ENCODE measurements at regions not wholly inside any gene's neighbourhood (a gene's known extent, or its start where the extent isn't known, plus 50 kb on each side); places are given as distances from the start of the nearest gene placed in this dataset.
A peak's percentile ranks its signal among the peaks of the same experiment; 100 is the strongest.

DNA sequence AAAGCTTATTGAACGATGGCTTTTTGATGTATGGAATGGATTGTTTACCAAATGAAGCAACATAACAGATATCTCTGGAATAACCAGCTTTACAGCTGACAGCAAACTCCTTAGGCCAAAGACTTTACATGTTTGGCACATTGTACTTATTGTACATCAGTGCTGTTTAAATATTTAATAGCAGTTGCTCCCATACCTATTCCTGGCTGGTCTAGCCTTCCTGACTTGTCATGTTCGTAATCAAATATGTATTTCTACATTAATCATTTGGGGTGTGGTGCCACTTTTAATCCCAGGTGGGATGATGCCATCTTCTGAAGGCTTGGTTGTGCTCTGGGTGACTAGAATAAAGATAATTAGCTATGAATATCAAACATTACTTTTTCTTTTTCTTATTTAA, 67.4 kb upstream of the FRY start:
- Histone ChIP-seq H3K36me3 (ENCODE audit: low read depth) (no peaks in the 10 kb centered on the region), H3K4me1 (ENCODE audit: low read depth) (no peaks in the 10 kb centered on the region), H3K9me3 (no peaks in the 10 kb centered on the region), H3K4me3 (no peak overlapping the region)
- TF ChIP-seq, protein P1, sequence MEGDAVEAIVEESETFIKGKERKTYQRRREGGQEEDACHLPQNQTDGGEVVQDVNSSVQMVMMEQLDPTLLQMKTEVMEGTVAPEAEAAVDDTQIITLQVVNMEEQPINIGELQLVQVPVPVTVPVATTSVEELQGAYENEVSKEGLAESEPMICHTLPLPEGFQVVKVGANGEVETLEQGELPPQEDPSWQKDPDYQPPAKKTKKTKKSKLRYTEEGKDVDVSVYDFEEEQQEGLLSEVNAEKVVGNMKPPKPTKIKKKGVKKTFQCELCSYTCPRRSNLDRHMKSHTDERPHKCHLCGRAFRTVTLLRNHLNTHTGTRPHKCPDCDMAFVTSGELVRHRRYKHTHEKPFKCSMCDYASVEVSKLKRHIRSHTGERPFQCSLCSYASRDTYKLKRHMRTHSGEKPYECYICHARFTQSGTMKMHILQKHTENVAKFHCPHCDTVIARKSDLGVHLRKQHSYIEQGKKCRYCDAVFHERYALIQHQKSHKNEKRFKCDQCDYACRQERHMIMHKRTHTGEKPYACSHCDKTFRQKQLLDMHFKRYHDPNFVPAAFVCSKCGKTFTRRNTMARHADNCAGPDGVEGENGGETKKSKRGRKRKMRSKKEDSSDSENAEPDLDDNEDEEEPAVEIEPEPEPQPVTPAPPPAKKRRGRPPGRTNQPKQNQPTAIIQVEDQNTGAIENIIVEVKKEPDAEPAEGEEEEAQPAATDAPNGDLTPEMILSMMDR (IDR thresholded peaks at IDR 0.05), result no peak
- no peak for DNase-seq
- no peak for ATAC-seq
- intact Hi-C loops (cut with DNase I, micrococcal nuclease), result no loop called here

DNA sequence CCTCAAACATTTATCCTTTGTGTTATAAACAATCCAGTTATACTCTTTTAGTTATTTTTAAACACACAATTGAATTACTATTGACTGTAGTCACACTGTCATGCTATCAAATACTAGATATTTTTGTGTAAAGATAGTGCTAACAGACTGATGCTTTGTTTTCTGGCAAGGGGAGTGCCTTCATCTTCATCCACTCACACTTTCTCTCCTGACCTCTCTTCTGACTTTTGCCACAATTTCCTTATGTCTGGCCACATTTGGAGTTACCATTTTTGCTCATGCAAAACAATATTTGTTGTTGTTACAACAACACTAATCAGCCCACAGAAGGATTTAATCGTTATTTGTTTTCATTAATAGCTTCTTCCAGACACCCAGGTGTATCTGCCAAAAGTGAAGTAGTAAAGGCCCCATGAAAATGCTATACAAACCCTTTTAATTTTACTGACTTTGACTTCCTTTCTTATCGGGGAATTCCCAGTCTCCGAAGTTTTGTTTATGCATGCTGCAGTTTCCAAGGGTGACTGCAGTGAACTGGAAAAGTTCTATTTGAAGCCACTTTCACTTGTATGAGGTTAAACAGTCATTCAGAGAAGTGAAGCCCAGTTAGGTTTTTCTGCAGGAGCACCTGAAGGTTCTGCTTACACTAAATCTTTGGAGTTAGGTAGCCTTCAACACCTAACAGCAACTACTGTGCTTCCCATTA, 66.1 kb upstream of the FRY start:
- TF ChIP-seq, protein P1 (IDR thresholded peaks at IDR 0.05), result no peak
- no peaks in the 10 kb centered on the region for H3K36me3 ChIP-seq (ENCODE audit: low read depth)
- H3K4me1 ChIP-seq (ENCODE audit: low read depth), result no peaks in the 10 kb centered on the region
- H3K4me3 ChIP-seq, result no peak overlapping the region
- H3K9me3 ChIP-seq, result no peaks in the 10 kb centered on the region
- DNase-seq (no peak), ATAC-seq (peak; percentile 72)
- intact Hi-C loops (cut with DNase I, micrococcal nuclease), result no loop called here

DNA sequence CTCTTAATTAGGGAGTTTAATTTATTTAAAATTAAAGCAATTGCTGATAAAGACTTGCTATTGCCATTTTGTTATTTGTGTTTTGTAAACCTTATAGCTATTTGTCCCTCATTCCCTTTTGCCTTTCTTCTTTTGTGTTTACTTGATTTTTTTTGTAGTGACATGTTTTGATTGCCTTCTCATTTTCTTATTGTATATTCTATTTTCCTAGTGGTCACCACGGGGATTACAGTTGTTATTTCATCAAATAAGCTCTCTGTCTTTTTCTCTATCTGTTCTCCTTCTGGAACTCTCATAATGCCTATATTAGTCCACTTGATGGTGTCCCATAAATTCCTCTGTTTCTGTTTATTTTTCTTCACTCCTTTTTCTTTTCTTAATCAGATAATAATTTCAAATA, 64.4 kb upstream of the FRY start:
- intact Hi-C loops (cut with DNase I, micrococcal nuclease), result no loop called here
- no peak overlapping the region for H3K4me3 ChIP-seq

DNA sequence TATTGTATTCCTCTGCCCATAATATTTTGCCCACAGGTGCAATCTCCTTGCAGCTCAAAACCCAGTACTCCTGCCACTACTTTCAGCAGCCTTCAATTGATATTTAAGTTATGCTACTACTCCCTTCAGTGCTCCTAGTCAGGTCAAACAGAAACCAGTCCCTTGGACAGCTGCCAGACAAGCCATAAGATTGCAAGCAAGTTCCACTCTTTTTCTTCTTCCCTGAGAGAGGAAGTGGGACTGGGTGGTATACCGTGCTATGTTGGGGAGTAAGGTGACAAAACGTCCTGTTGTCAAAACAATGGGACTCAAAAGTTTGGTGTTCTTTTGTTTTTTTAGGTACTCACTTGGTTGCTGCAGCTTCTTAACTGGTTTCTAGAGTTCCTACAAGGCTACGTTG, 63.1 kb upstream of the FRY start:
- Histone ChIP-seq H3K4me1 (ENCODE audit: low read depth) (no peaks in the 10 kb centered on the region), H3K9me3 (no peaks in the 10 kb centered on the region), H3K4me3 (no peak overlapping the region), H3K36me3 (ENCODE audit: low read depth) (no peaks in the 10 kb centered on the region)
- ATAC-seq (peak; percentile 66), DNase-seq (peak in 1 of 3 donors; percentile 61)
- intact Hi-C loops (cut with DNase I, micrococcal nuclease), result no loop called here
- TF ChIP-seq, protein P1 (IDR thresholded peaks at IDR 0.05), result no peak

More for the DNA sequence above, 64.4 kb upstream of the FRY start:
- H3K9me3 ChIP-seq, result no peaks in the 10 kb centered on the region
- no peaks in the 10 kb centered on the region for H3K4me1 ChIP-seq (ENCODE audit: low read depth)
- ATAC-seq (no peak), DNase-seq (no peak)
- TF ChIP-seq, protein P1 (IDR thresholded peaks at IDR 0.05), result no peak
- no peaks in the 10 kb centered on the region for H3K36me3 ChIP-seq (ENCODE audit: low read depth)

DNA sequence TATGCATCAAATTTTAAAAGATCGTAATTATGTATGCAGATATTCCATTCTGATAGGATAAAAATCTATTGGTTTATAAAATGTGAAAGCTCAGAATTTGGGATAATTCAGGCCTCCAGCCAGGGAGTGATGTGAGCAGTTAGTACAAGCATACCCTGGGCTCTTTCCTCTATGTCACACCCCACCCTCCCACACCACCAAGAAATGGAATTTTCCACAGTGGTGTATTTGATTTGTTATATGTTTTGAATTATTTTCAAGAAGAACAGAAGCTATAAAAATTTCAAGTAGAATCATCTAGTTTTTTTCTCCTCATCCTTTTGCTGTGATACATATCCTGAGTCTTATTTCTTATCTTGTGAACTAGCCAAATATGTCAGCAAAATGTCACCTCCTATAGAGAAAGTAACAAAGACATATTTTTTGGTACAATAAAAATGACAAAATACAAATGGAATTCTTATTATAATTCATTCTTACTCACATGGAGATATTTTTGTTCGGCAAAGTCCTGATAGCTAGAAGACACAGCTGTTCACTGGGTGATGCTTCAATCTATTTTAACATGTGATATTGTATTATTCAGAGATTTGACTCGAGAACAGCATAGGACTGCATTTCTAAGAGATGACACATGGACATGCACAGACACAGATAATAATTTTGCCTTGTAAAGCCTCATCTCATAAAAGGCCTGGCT, 61.2 kb upstream of the FRY start:
- no peaks in the 10 kb centered on the region for H3K36me3 ChIP-seq (ENCODE audit: low read depth)
- H3K4me1 ChIP-seq (ENCODE audit: low read depth), result no peaks in the 10 kb centered on the region
- intact Hi-C loops (cut with DNase I, micrococcal nuclease), result no loop called here
- TF ChIP-seq, protein P1 (IDR thresholded peaks at IDR 0.05), result no peak
- DNase-seq (no peak), ATAC-seq (no peak)
- no peak overlapping the region for H3K4me3 ChIP-seq
- no peaks in the 10 kb centered on the region for H3K9me3 ChIP-seq

Data from mucosa of descending colon (tissue), 3 donors.